ENCODE measurements at regions not wholly inside any gene's neighbourhood (a gene's known extent, or its start where the extent isn't known, plus 50 kb on each side); places are given as distances from the start of the nearest gene placed in this dataset.

DNA sequence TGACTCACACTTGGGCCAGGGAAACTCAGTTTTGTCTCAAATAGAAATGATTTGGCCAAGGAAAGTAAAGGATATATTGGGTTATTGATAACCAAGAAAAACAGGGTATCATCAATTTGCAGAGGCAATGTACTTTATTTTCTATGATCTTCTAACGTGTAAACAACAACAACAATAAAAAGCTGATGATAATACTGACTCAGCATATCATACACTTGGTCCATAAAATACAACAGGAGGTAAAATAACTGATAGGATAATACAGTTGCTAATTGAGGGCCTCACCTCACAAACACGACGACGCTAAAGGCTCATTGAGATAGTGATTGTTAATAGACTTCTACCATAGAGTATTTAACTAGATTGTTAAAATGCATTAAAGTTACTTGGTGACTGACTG lies 774.0 kb upstream of the NOVA1 start:
- H3K27me3 Mint-ChIP-seq, result no peaks in the 10 kb centered on the region
- DNase-seq (no peak), ATAC-seq (no peak)
- no peak overlapping the region for H3K27ac Mint-ChIP-seq
- CTCF ChIA-PET, result no interaction called here
- no peaks in the 10 kb centered on the region for H3K36me3 Mint-ChIP-seq
- no peak overlapping the region for H3K4me3 Mint-ChIP-seq
- peaks cover 6% of the 10 kb centered on the region for H3K9me3 Mint-ChIP-seq (ENCODE audit: low read depth)
- H3K4me1 Mint-ChIP-seq, result no peaks in the 10 kb centered on the region

DNA sequence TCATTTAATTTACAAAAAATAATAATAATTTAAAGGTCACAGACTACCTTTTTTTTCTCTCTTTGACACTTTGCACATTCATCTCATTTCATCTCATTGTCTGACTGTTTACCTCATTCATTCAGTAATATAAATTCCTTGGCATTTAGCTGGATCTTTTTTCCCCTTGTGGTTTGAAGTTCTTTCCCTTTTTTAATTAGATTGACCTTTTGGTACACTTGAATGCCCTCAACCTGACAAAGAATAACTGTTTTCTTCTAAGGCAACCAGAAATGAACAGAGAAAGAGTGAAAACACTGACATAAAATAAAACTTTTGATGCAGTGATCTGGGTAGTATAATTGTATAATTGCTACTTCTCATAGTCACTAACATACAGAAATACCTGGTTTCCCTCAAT lies 774.9 kb upstream of the NOVA1 start:
- no peak for ATAC-seq
- Mint-ChIP-seq H3K4me1 (no peaks in the 10 kb centered on the region), H3K9me3 (ENCODE audit: low read depth) (peaks cover 8% of the 10 kb centered on the region), H3K4me3 (no peak overlapping the region), H3K27ac (no peak overlapping the region), H3K36me3 (no peaks in the 10 kb centered on the region), H3K27me3 (no peaks in the 10 kb centered on the region)
- no peak for DNase-seq
- CTCF ChIA-PET, result no interaction called here

DNA sequence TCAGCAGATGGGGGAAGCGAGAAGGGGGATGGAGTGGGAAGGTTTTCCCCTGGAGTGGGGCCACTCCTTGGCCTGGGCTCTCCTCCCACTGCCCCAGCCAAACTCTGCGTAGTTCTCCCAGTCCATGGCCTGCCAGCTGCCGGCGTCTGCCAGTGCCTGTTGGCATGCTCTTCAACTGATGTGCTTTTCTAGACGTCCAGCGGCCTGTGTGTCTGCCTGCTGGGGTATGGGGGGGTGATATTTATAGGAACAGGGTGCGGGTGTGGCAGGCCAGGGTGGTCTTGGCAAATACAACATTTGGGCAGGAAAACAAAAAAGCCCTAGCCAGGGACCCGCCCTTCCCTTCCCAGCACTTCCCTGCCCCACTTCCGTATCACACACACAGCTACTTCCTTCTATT lies 786.3 kb upstream of the NOVA1 start:
- ATAC-seq, result no peak
- CTCF ChIA-PET, result no interaction called here
- no peaks in the 10 kb centered on the region for H3K36me3 Mint-ChIP-seq
- H3K4me3 Mint-ChIP-seq, result no peak overlapping the region
- no peaks in the 10 kb centered on the region for H3K4me1 Mint-ChIP-seq
- no peak for DNase-seq
- peaks cover 15% of the 10 kb centered on the region for H3K9me3 Mint-ChIP-seq (ENCODE audit: low read depth)
- H3K27ac Mint-ChIP-seq, result no peak overlapping the region
- H3K27me3 Mint-ChIP-seq, result no peaks in the 10 kb centered on the region

DNA sequence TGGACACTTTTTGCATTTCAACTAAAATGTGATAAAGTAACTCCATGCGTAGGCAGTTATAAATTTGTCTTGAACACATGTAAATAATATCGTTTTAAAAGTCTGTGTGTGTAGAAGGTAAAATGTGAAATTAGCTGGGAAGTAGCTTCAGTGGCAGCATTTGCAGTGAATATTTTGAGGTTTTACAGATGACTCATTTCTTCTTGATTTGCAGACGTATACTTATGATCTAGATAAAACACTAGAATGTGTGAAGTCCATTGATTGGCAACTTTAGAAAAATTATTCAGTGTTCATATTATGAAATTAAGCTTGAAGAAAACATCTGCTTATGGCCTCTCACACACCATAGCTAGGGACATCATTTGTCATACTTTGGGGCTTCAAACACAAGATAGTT lies 788.6 kb upstream of the NOVA1 start:
- no peak overlapping the region for H3K4me3 Mint-ChIP-seq
- H3K4me1 Mint-ChIP-seq, result no peaks in the 10 kb centered on the region
- DNase-seq (no peak), ATAC-seq (no peak)
- no peak overlapping the region for H3K27ac Mint-ChIP-seq
- CTCF ChIA-PET, result no interaction called here
- no peaks in the 10 kb centered on the region for H3K27me3 Mint-ChIP-seq
- H3K36me3 Mint-ChIP-seq, result no peaks in the 10 kb centered on the region
- peaks cover 23% of the 10 kb centered on the region for H3K9me3 Mint-ChIP-seq (ENCODE audit: low read depth)

DNA sequence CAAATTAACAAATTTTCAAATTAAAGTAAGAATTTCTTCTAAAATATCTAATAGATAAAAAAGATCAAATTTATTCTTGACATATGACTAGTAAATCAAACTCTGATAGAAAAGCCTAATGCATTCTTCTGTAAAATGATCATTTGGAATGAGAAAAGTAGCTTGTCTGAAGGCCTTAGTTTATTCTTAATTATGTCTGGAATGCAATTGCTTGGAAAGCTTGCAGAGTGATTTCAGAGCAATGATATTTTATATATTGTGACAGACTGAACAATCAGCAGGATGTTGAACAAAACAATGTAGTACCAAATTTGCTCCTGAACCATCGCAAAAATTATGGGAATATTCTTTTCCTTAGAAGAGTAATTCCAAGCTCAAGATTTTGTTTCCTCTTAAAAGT lies 789.6 kb upstream of the NOVA1 start:
- DNase-seq (no peak), ATAC-seq (no peak)
- Mint-ChIP-seq H3K4me1 (no peaks in the 10 kb centered on the region), H3K27ac (no peak overlapping the region), H3K27me3 (no peaks in the 10 kb centered on the region), H3K9me3 (ENCODE audit: low read depth) (peaks cover 23% of the 10 kb centered on the region), H3K4me3 (no peak overlapping the region), H3K36me3 (no peaks in the 10 kb centered on the region)
- CTCF ChIA-PET, result no interaction called here

DNA sequence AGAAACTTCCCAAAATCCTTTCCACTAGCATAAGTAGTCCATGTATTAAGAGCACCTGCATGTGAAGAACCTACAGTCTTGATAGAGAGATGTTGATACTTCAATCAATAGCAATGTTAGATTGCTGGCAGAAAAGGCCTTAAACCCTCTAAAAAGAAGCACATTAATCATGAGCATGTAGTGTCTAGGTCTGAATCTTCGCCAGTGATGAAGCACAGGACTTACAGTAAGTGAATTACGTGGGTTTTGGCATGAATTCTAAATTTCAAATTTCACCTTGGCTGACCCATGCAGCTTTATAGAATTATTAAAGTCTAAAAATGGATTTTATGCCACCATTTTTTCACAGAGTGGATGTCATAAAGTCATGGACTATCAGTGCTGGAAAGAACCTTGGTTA lies 791.6 kb upstream of the NOVA1 start:
- no peaks in the 10 kb centered on the region for H3K4me1 Mint-ChIP-seq
- ATAC-seq (no peak), DNase-seq (no peak)
- peaks cover 26% of the 10 kb centered on the region for H3K9me3 Mint-ChIP-seq (ENCODE audit: low read depth)
- CTCF ChIA-PET, result no interaction called here
- H3K27me3 Mint-ChIP-seq, result no peaks in the 10 kb centered on the region
- H3K4me3 Mint-ChIP-seq, result no peak overlapping the region
- no peaks in the 10 kb centered on the region for H3K36me3 Mint-ChIP-seq
- no peak overlapping the region for H3K27ac Mint-ChIP-seq

DNA sequence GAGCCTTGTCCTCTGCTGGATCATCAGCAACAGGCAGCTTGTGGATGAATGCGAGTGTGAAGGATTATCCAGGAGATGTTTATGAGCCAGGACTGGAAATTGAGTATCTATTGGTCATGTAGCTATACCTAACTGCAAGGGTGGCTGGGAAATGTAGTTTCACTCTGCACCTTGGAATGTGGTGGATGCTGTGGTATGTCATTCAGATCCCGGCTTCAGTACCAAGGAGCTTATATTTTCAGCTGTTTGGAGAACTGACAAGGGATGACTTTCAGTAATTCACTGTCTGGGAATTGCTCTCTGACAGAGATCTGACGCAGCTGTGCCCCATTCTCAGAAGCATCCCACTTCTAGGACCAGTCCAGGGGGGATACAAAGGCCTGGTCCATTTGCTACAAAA lies 792.3 kb upstream of the NOVA1 start:
- CTCF ChIA-PET, result no interaction called here
- H3K36me3 Mint-ChIP-seq, result no peaks in the 10 kb centered on the region
- H3K9me3 Mint-ChIP-seq (ENCODE audit: low read depth), result peaks cover 21% of the 10 kb centered on the region
- no peaks in the 10 kb centered on the region for H3K27me3 Mint-ChIP-seq
- H3K27ac Mint-ChIP-seq, result no peak overlapping the region
- no peaks in the 10 kb centered on the region for H3K4me1 Mint-ChIP-seq
- no peak overlapping the region for H3K4me3 Mint-ChIP-seq
- ATAC-seq (no peak), DNase-seq (no peak)

DNA sequence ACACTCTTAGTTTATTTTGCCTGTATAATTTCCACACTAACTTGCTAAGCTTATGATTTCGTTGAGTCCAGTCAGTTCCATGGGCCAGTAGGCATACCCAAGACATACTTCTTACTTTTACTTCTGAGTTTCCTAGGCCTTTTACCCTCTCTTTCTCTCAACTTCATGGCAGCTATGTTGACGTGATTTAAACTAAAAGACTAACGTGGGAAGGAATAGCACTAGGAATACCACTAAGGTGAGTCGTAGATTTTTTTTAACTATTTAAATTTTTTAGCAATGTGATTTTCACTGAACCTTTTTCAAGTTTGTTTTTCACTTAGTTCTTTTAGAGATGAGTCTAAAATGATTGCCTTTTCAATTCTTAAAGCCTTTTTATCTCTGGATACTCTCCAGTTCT lies 793.5 kb upstream of the NOVA1 start:
- no peaks in the 10 kb centered on the region for H3K4me1 Mint-ChIP-seq
- H3K36me3 Mint-ChIP-seq, result no peaks in the 10 kb centered on the region
- ATAC-seq (no peak), DNase-seq (no peak)
- H3K27me3 Mint-ChIP-seq, result no peaks in the 10 kb centered on the region
- H3K4me3 Mint-ChIP-seq, result no peak overlapping the region
- H3K9me3 Mint-ChIP-seq (ENCODE audit: low read depth), result peaks cover 22% of the 10 kb centered on the region
- no peak overlapping the region for H3K27ac Mint-ChIP-seq
- CTCF ChIA-PET, result no interaction called here

DNA sequence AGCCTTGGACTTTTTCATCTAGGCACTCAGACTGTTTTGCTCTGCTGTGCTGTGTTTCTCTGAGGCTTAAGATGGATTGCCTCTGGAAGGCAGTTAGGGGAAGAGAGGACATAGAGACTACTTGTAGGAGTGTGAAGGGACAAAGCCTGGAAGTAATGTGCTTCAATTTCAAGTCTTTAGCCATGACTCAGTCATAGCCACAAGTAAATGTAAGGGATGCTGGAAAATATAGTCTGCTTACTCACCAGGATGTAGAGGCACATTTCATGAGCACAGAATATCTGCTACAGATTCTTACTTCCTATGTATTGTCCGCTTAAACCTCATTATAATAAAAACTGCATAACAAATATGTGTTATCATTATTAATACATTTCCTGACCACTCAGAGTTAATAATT lies 794.3 kb upstream of the NOVA1 start:
- Mint-ChIP-seq H3K4me3 (no peak overlapping the region), H3K27ac (no peak overlapping the region), H3K4me1 (no peaks in the 10 kb centered on the region), H3K36me3 (no peaks in the 10 kb centered on the region), H3K9me3 (ENCODE audit: low read depth) (peaks cover 18% of the 10 kb centered on the region), H3K27me3 (no peaks in the 10 kb centered on the region)
- CTCF ChIA-PET, result no interaction called here
- ATAC-seq, result no peak
- DNase-seq, result no peak

DNA sequence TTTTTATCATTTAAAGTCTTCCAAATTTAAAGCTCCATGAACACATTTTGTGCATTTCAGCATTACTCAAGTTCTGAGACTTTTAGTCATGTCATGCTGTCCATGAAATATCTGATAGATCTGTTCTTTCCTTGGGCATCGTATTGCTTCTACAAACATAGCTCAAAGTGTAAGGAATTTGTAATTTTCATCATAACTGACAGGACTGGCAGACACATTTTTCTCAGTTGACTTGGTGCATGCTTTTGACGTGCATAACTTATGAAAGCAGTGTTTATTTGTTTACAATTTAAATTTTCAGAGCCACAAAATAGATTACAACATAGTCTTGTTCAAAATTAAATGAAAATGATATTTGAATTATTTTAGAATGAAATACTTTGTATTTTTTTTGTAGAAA lies 812.1 kb upstream of the NOVA1 start:
- Mint-ChIP-seq H3K27me3 (no peaks in the 10 kb centered on the region), H3K9me3 (ENCODE audit: low read depth) (peaks cover 8% of the 10 kb centered on the region), H3K4me3 (no peak overlapping the region), H3K36me3 (no peaks in the 10 kb centered on the region), H3K4me1 (no peaks in the 10 kb centered on the region), H3K27ac (no peak overlapping the region)
- no peak for DNase-seq
- CTCF ChIA-PET, result no interaction called here
- no peak for ATAC-seq

DNA sequence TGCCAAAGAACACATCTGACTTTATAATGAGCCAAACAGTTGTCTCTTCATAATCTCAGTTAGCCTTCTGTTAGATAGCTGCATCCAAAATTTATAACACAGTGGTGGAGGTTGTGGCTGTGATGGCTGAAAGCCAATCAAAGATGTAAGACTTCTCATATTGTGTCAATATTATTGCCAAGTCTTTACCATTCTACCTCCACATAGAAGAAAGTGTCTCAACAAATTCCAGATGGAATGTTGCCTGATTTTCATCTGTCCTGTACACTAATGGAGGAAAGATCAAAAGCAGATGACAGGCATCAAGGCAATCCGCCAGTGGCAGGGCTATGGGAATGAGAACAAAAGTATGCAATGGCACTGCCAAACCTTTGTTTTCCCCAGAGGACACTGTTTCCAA lies 813.1 kb upstream of the NOVA1 start:
- no peaks in the 10 kb centered on the region for H3K4me1 Mint-ChIP-seq
- ATAC-seq, result no peak
- H3K36me3 Mint-ChIP-seq, result no peaks in the 10 kb centered on the region
- H3K27ac Mint-ChIP-seq, result no peak overlapping the region
- no peaks in the 10 kb centered on the region for H3K27me3 Mint-ChIP-seq
- H3K9me3 Mint-ChIP-seq (ENCODE audit: low read depth), result peaks cover 8% of the 10 kb centered on the region
- CTCF ChIA-PET, result no interaction called here
- DNase-seq, result no peak
- H3K4me3 Mint-ChIP-seq, result no peak overlapping the region

DNA sequence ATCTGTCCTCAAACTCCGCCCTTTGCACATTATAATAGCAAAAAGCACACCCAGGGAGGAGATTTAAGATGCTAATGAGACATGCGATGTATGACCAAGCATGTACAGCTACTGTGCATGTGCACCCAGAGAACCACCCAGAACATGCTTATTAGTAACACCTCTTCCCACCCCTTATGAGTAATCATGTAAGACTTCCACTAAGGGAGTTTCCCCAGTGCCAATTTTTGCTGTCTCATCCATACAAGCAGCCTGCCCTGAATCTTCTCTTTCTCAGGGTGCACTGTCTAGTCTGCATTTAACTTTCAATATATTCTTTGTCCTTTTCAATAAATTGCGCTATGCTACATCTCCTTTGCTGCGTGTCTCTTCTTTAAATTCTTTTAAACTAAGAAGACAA lies 830.0 kb upstream of the NOVA1 start:
- H3K9me3 Mint-ChIP-seq (ENCODE audit: low read depth), result peaks cover 9% of the 10 kb centered on the region
- CTCF ChIA-PET, result no interaction called here

DNA sequence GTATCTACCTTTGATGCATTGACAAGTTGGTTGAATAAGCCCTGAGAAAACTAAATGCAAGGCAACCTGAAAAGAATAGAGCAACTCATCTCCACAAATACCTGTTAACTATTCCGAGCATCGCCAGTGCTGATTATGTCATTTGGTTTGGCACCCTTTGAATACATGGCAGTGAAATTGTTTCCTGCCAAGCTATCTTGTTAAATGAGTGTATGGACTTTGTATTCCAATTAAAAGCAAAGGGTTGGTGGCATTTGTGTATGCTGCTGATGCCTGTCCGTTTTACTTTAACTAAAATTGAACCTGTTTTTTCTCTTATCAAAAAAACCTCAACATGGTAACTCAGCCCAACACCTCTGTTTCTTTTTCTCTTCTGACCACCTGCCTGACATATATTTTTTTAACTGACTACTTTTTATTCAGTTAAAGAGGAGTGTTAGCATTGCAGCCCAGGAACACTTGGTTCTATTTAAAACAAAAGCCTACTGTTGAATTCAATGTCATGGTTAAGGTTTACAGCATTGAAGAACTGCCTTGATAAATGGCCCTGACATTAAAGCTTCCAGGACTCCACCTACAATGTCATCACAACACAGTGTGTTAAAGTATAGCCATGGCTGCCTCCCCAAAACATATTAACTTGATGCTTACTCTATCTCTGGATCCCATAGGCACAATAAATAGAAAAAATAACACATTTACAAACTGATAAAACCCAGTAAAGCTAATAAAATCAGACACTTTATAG lies 838.3 kb upstream of the NOVA1 start:
- no peak for DNase-seq
- H3K27me3 Mint-ChIP-seq, result no peaks in the 10 kb centered on the region
- H3K27ac Mint-ChIP-seq, result no peak overlapping the region
- no peak overlapping the region for H3K4me3 Mint-ChIP-seq
- H3K9me3 Mint-ChIP-seq (ENCODE audit: low read depth), result peaks cover 2% of the 10 kb centered on the region
- no peaks in the 10 kb centered on the region for H3K36me3 Mint-ChIP-seq
- CTCF ChIA-PET, result no interaction called here
- H3K4me1 Mint-ChIP-seq, result no peaks in the 10 kb centered on the region
- ATAC-seq, result no peak

More for the DNA sequence above, 830.0 kb upstream of the NOVA1 start:
- Mint-ChIP-seq H3K27ac (no peak overlapping the region), H3K4me1 (no peaks in the 10 kb centered on the region), H3K36me3 (no peaks in the 10 kb centered on the region), H3K4me3 (no peak overlapping the region), H3K27me3 (no peaks in the 10 kb centered on the region)
- no peak for DNase-seq
- ATAC-seq, result no peak

DNA sequence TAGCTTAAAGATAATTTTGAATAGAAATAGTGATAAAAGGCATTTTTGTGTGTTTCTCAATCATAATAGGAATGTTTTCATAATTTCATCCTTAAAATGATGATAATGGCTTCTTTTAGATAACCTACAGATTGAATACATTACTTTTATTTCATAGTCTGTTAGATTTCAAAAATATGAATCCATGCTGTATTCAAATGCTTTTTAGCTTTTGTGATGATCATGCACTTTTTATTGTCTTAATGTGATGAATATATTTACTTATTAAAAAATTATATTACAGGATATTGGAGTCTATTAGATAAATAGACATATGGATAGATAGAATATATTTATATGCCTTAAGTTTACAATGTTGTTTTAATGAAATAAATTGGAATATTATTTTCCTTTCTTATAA lies 886.8 kb upstream of the NOVA1 start:
- CTCF ChIA-PET, result no interaction called here
- no peak overlapping the region for H3K27ac Mint-ChIP-seq
- ATAC-seq (no peak), DNase-seq (no peak)
- H3K27me3 Mint-ChIP-seq, result no peaks in the 10 kb centered on the region
- peaks cover 4% of the 10 kb centered on the region for H3K9me3 Mint-ChIP-seq (ENCODE audit: low read depth)
- no peaks in the 10 kb centered on the region for H3K4me1 Mint-ChIP-seq
- no peaks in the 10 kb centered on the region for H3K36me3 Mint-ChIP-seq
- H3K4me3 Mint-ChIP-seq, result no peak overlapping the region

DNA sequence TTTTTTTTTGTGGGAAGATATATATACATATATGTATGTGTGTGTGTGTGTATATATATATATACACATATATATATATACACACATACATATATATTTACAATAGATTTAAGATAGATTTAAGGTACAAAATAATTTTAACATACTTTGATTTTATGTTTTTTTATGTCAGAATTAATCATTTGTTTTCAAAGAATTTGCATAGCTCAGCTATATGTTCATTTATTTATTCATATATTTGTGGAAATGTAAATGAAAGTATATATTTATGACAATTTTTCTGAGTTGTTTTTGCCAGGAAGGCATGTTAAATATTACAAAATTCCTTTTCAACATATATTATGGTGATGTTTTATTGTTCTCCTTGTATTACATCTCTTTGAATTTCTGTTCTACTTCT lies 887.4 kb upstream of the NOVA1 start:
- CTCF ChIA-PET, result no interaction called here
- DNase-seq (no peak), ATAC-seq (no peak)
- Mint-ChIP-seq H3K4me1 (no peaks in the 10 kb centered on the region), H3K27ac (no peak overlapping the region), H3K27me3 (no peaks in the 10 kb centered on the region), H3K9me3 (ENCODE audit: low read depth) (peaks cover 4% of the 10 kb centered on the region), H3K4me3 (no peak overlapping the region), H3K36me3 (no peaks in the 10 kb centered on the region)
